Stimulated activated naive B cell treated with anti-CD40 and anti-IgM and Interleukin-4, amounts not matched to agents 10 μg/mL and 1 μg/mL and 100 μg/mL, for 72 hours (primary cell): ENCODE measurements at regions not wholly inside any gene's neighbourhood (a gene's known extent, or its start where the extent isn't known, plus 50 kb on each side); places are given as distances from the start of the nearest gene placed in this dataset.
"Not testable (repeated sequence)": the region's sequence is repeated elsewhere in the genome, so short reads cannot be mapped to it uniquely, and the experiment has no call there.

Experiments used
- ATAC-seq, 2 donors: fragments of 150-1000 bp; cut with Tn5 transposase; replicated peaks; 2 replicates each; pipeline ENCODE4 v1.10.0; 2021; ENCODE audit warnings: moderate library complexity in 1 of 2
- DNase-seq: peaks from one replicate; pipeline ENCODE4 v3.0.0; 2021
- H3K27ac Mint-ChIP-seq: one replicate; pipeline ENCODE4 v1.8.0; 2022; ENCODE audit warnings: mild to moderate bottlenecking, mixed read lengths
- H3K27me3 Mint-ChIP-seq, 2 donors: one replicate each; pipeline ENCODE4 v1.8.0; 2022; ENCODE audit warnings: mixed read lengths in 2 of 2
- H3K36me3 Mint-ChIP-seq, 2 donors: one replicate each; pipeline ENCODE4 v1.8.0; 2022; ENCODE audit warnings: mixed read lengths in 2 of 2, mild to moderate bottlenecking in 1 of 2
- H3K4me1 Mint-ChIP-seq, 2 donors: one replicate each; pipeline ENCODE4 v1.8.0; 2022; ENCODE audit warnings: mixed read lengths in 2 of 2, mild to moderate bottlenecking in 1 of 2
- H3K4me3 Mint-ChIP-seq, 2 donors: one replicate each; pipeline ENCODE4 v1.8.0; 2022; ENCODE audit warnings: mild to moderate bottlenecking in 2 of 2, mixed read lengths in 2 of 2, moderate library complexity in 1 of 2
- H3K9me3 Mint-ChIP-seq, 2 donors: one replicate each; pipeline ENCODE4 v1.8.0; 2022; ENCODE audit warnings: mixed read lengths in 2 of 2, mild to moderate bottlenecking in 1 of 2

- not testable (repeated sequence) for H3K4me3 Mint-ChIP-seq, ATAC-seq, DNase-seq, H3K9me3 Mint-ChIP-seq, H3K4me1 Mint-ChIP-seq, H3K27ac Mint-ChIP-seq, H3K36me3 Mint-ChIP-seq, H3K27me3 Mint-ChIP-seq
Measured at GRCh38 chr1:121088568-121088967, 95.6 kb downstream of the FAM72B start.

GRCh38 chr1:121092329-121092968 is 91.7 kb downstream of the FAM72B start:
- H3K36me3 Mint-ChIP-seq, H3K4me3 Mint-ChIP-seq, H3K4me1 Mint-ChIP-seq, H3K9me3 Mint-ChIP-seq, H3K27me3 Mint-ChIP-seq, DNase-seq, ATAC-seq, H3K27ac Mint-ChIP-seq: not testable (repeated sequence)

GRCh38 chr1:121095014-121095413 is 89.1 kb downstream of the FAM72B start:
- H3K4me1 Mint-ChIP-seq, H3K27ac Mint-ChIP-seq, ATAC-seq, H3K9me3 Mint-ChIP-seq, H3K27me3 Mint-ChIP-seq, H3K4me3 Mint-ChIP-seq, H3K36me3 Mint-ChIP-seq, DNase-seq: not testable (repeated sequence)

- H3K27ac Mint-ChIP-seq, H3K4me1 Mint-ChIP-seq, H3K9me3 Mint-ChIP-seq, H3K27me3 Mint-ChIP-seq, H3K36me3 Mint-ChIP-seq: not testable (repeated sequence)
- DNase-seq = peak; percentile 75
- H3K4me3 Mint-ChIP-seq = peak overlapping the region; percentile 63 to 74
- peak; percentile 97 for ATAC-seq
Measured at GRCh38 chr1:121097127-121097866, 86.8 kb downstream of the FAM72B start.

- H3K36me3 Mint-ChIP-seq, H3K4me1 Mint-ChIP-seq, H3K9me3 Mint-ChIP-seq, ATAC-seq, H3K27ac Mint-ChIP-seq, H3K27me3 Mint-ChIP-seq: not testable (repeated sequence)
- H3K4me3 Mint-ChIP-seq = peak overlapping the region in 1 of 2 donors; percentile 71
- peak; percentile 7 for DNase-seq
Measured at GRCh38 chr1:121097867-121098215, 86.3 kb downstream of the FAM72B start.

- H3K27ac Mint-ChIP-seq, H3K4me1 Mint-ChIP-seq, H3K9me3 Mint-ChIP-seq, ATAC-seq, H3K4me3 Mint-ChIP-seq, H3K27me3 Mint-ChIP-seq, DNase-seq, H3K36me3 Mint-ChIP-seq: not testable (repeated sequence)
Measured at GRCh38 chr1:121109025-121109424, 75.1 kb downstream of the FAM72B start.

GRCh38 chr1:121116522-121117297 is 67.4 kb downstream of the FAM72B start:
- DNase-seq, H3K27ac Mint-ChIP-seq, H3K27me3 Mint-ChIP-seq, H3K9me3 Mint-ChIP-seq, H3K4me3 Mint-ChIP-seq, H3K36me3 Mint-ChIP-seq, H3K4me1 Mint-ChIP-seq: not testable (repeated sequence)
- peak in 1 of 2 donors; percentile 40 for ATAC-seq

GRCh38 chr1:121117298-121117611 is 66.9 kb downstream of the FAM72B start:
- not testable (repeated sequence) for H3K27me3 Mint-ChIP-seq, H3K4me3 Mint-ChIP-seq, H3K27ac Mint-ChIP-seq, H3K4me1 Mint-ChIP-seq, H3K36me3 Mint-ChIP-seq, DNase-seq, H3K9me3 Mint-ChIP-seq
- ATAC-seq = peak; percentile 72 to 77

GRCh38 chr1:121117622-121118479 is 66.3 kb downstream of the FAM72B start:
- ATAC-seq (peak; percentile 30 to 49), DNase-seq (peak; percentile 2)
- H3K27me3 Mint-ChIP-seq, H3K9me3 Mint-ChIP-seq, H3K4me1 Mint-ChIP-seq, H3K27ac Mint-ChIP-seq, H3K36me3 Mint-ChIP-seq: not testable (repeated sequence)
- H3K4me3 Mint-ChIP-seq = peak overlapping the region; percentile 71 to 80
